ENCODE measurements at regions not wholly inside any gene's neighbourhood (a gene's known extent, or its start where the extent isn't known, plus 50 kb on each side); places are given as distances from the start of the nearest gene placed in this dataset.

DNA sequence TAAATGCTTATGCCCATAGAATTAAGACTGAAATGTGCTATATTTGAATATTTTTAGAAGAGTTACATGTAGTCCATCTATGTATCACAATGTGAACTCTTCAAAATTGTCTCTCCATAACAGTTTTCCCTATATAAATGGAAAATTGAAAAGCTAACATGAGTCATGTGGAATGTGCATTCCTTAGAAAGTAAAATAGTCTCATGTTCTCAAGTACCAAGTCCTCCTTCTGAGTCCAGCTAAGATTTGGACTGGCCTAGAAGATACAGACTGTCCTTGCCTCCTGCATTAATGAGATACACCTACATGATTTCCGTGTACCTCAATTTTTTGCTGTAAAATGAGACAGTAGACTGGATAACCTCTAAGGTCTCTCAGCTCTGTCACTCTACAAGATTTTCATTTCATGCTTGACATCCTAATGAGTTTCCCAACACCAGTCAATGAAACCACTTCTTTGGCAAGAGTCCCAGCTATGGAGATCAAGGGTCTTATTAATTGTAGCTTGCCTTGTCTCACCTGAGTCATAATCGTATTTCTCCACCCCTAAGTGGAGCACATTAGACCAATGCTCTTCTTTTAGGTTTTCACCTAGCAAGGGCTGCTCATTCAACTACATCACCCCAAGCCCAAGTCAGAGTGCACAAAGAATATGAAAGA, 350.6 kb upstream of the IL12A start:
- no peak overlapping the region for H3K4me2 ChIP-seq (ENCODE audit: low read length)
- no peaks in the 10 kb centered on the region for H3K9me2 ChIP-seq (ENCODE audit: insufficient read depth, low read length)
- H3K27me3 ChIP-seq (ENCODE audit: insufficient read depth, low read depth, low read length): no peaks in the 10 kb centered on the region
- H3K9me3 ChIP-seq (ENCODE audit: low read length): no peaks in the 10 kb centered on the region
- TF ChIP-seq, protein P1, sequence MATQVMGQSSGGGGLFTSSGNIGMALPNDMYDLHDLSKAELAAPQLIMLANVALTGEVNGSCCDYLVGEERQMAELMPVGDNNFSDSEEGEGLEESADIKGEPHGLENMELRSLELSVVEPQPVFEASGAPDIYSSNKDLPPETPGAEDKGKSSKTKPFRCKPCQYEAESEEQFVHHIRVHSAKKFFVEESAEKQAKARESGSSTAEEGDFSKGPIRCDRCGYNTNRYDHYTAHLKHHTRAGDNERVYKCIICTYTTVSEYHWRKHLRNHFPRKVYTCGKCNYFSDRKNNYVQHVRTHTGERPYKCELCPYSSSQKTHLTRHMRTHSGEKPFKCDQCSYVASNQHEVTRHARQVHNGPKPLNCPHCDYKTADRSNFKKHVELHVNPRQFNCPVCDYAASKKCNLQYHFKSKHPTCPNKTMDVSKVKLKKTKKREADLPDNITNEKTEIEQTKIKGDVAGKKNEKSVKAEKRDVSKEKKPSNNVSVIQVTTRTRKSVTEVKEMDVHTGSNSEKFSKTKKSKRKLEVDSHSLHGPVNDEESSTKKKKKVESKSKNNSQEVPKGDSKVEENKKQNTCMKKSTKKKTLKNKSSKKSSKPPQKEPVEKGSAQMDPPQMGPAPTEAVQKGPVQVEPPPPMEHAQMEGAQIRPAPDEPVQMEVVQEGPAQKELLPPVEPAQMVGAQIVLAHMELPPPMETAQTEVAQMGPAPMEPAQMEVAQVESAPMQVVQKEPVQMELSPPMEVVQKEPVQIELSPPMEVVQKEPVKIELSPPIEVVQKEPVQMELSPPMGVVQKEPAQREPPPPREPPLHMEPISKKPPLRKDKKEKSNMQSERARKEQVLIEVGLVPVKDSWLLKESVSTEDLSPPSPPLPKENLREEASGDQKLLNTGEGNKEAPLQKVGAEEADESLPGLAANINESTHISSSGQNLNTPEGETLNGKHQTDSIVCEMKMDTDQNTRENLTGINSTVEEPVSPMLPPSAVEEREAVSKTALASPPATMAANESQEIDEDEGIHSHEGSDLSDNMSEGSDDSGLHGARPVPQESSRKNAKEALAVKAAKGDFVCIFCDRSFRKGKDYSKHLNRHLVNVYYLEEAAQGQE (IDR thresholded peaks at IDR 0.05; ENCODE audit: borderline replicate concordance): no peak
- TF ChIP-seq TAF1 (IDR thresholded peaks at IDR 0.05; ENCODE audit: low read depth): no peak
- TF ChIP-seq RAD21 (conservative IDR thresholded peaks at IDR 0.05): no peak
- TF ChIP-seq EP300 (conservative IDR thresholded peaks at IDR 0.05; ENCODE audit: poor library complexity, severe bottlenecking): no peak
- no peak for TF ChIP-seq CTCF (IDR thresholded peaks at IDR 0.05; ENCODE audit: poor library complexity, severe bottlenecking)
- TF ChIP-seq POLR2AphosphoS5 (IDR thresholded peaks at IDR 0.05): no peak
- no peak for TF ChIP-seq EZH2 (IDR thresholded peaks at IDR 0.05; ENCODE audit: borderline replicate concordance, insufficient read depth, low read length, poor library complexity, severe bottlenecking)
- TF ChIP-seq MXI1 (conservative IDR thresholded peaks at IDR 0.05; ENCODE audit: poor library complexity, severe bottlenecking): no peak
- TF ChIP-seq SMC3 (conservative IDR thresholded peaks at IDR 0.05; ENCODE audit: poor library complexity): no peak
- H3K9ac ChIP-seq (ENCODE audit: low read length): no peak overlapping the region
- no peaks in the 10 kb centered on the region for H3K36me3 ChIP-seq (ENCODE audit: insufficient read depth, low read length)
- H2AFZ ChIP-seq (ENCODE audit: low read depth, low read length): no peak overlapping the region
- no peak overlapping the region for H3K27ac ChIP-seq (ENCODE audit: low read length)
- H4K20me1 ChIP-seq (ENCODE audit: insufficient read depth): no peaks in the 10 kb centered on the region
- no peak overlapping the region for H3K4me3 ChIP-seq (ENCODE audit: low read length)
- no peaks in the 10 kb centered on the region for H3F3A ChIP-seq (ENCODE audit: insufficient read depth, low read length, poor library complexity, severe bottlenecking)
- H3K79me2 ChIP-seq (replicated peaks; ENCODE audit: insufficient read depth, low read length): no peaks in the 10 kb centered on the region

DNA sequence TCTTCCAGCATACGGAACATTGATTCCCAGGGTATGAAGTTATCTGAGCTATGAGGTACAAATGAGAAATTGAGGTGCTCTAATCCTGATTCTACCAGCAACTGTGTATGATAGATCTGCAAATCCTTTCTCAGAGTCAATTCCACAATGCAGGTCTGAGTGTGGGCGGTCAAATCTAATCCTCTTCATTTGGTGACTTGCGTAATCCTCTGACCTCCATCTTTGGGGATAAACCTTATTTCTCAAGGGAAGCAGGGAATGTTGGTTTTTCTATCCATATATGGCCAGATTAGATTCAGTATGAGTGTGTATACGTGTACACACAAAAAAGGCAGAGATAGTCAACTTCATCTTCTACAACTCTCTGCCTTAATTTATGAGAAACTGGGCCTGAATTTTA, 348.4 kb upstream of the IL12A start:
- Histone ChIP-seq H3K4me2 (ENCODE audit: low read length) (no peak overlapping the region), H3K4me3 (ENCODE audit: low read length) (no peak overlapping the region), H4K20me1 (ENCODE audit: insufficient read depth) (no peaks in the 10 kb centered on the region), H3K9ac (ENCODE audit: low read length) (no peak overlapping the region), H3K9me2 (ENCODE audit: insufficient read depth, low read length) (no peaks in the 10 kb centered on the region), H3K9me3 (ENCODE audit: low read length) (no peaks in the 10 kb centered on the region), H3K36me3 (ENCODE audit: insufficient read depth, low read length) (no peaks in the 10 kb centered on the region), H3K79me2 (replicated peaks; ENCODE audit: insufficient read depth, low read length) (no peaks in the 10 kb centered on the region), H3F3A (ENCODE audit: insufficient read depth, low read length, poor library complexity, severe bottlenecking) (no peaks in the 10 kb centered on the region), H2AFZ (ENCODE audit: low read depth, low read length) (no peak overlapping the region), H3K27ac (ENCODE audit: low read length) (no peak overlapping the region), H3K27me3 (ENCODE audit: insufficient read depth, low read depth, low read length) (no peaks in the 10 kb centered on the region)
- TF ChIP-seq, protein P1 (IDR thresholded peaks at IDR 0.05; ENCODE audit: borderline replicate concordance): no peak

Measured in neural cell (in vitro differentiated cells).